ENCODE measurements at regions not wholly inside any gene's neighbourhood (a gene's known extent, or its start where the extent isn't known, plus 50 kb on each side); places are given as distances from the start of the nearest gene placed in this dataset.

DNA sequence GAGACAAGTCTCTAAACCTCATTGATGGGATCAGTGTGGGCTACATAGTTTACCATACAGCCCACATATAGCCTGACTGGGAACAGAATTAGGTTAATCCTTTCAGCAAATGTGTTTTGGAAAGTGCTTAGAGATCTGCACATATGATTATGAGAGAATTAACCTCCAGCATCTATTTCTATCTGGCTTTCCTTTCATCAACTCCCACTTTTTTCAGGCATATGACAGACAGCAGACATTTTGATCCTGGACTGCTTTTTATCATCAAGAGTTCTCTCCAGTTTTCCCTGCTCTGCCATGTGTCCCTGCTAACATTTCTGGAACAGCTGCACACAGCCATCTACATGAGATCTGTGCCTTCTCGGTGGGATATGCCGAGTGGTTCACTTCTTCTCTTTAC is 139.5 kb upstream of the LRP1B start:
- Mint-ChIP-seq H3K9me3 (ENCODE audit: unreplicated experiment) (no peaks in the 10 kb centered on the region), H3K27me3 (ENCODE audit: unreplicated experiment) (peaks cover 3% of the 10 kb centered on the region), H3K4me3 (ENCODE audit: unreplicated experiment) (no peak overlapping the region), H3K27ac (ENCODE audit: unreplicated experiment) (no peak overlapping the region), H3K36me3 (ENCODE audit: low read depth, unreplicated experiment) (no peaks in the 10 kb centered on the region), H3K4me1 (ENCODE audit: unreplicated experiment) (peaks cover 6% of the 10 kb centered on the region)
- no peak for DNase-seq (ENCODE audit: low spot score)
- TF ChIP-seq, protein P1, sequence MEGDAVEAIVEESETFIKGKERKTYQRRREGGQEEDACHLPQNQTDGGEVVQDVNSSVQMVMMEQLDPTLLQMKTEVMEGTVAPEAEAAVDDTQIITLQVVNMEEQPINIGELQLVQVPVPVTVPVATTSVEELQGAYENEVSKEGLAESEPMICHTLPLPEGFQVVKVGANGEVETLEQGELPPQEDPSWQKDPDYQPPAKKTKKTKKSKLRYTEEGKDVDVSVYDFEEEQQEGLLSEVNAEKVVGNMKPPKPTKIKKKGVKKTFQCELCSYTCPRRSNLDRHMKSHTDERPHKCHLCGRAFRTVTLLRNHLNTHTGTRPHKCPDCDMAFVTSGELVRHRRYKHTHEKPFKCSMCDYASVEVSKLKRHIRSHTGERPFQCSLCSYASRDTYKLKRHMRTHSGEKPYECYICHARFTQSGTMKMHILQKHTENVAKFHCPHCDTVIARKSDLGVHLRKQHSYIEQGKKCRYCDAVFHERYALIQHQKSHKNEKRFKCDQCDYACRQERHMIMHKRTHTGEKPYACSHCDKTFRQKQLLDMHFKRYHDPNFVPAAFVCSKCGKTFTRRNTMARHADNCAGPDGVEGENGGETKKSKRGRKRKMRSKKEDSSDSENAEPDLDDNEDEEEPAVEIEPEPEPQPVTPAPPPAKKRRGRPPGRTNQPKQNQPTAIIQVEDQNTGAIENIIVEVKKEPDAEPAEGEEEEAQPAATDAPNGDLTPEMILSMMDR (IDR thresholded peaks at IDR 0.05; ENCODE audit: unreplicated experiment), result no peak

DNA sequence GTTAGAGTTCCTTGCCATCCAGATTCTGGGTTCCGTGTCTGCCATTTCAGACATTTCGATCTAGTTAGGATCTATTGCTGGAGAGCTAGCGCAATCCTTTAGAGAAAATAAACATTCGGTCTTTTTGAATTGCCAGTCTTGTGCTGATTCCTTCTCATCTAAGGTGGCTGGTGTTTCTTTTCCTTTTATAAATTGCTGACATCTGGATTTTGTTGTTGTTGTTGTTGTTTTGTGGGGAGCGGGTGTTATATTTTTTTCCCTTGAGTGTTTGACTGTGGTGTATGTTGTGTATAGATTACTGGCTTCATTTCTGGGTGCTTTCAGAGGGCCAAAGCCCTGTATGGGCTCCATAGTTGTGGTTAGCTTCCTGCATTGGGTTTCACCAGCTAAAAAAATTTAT is 128.5 kb upstream of the LRP1B start:
- DNase-seq (ENCODE audit: low spot score), result no peak
- H3K36me3 Mint-ChIP-seq (ENCODE audit: low read depth, unreplicated experiment), result no peaks in the 10 kb centered on the region
- no peaks in the 10 kb centered on the region for H3K9me3 Mint-ChIP-seq (ENCODE audit: unreplicated experiment)
- H3K27ac Mint-ChIP-seq (ENCODE audit: unreplicated experiment), result no peak overlapping the region
- H3K4me3 Mint-ChIP-seq (ENCODE audit: unreplicated experiment), result no peak overlapping the region
- H3K27me3 Mint-ChIP-seq (ENCODE audit: unreplicated experiment), result no peaks in the 10 kb centered on the region
- TF ChIP-seq, protein P1 (IDR thresholded peaks at IDR 0.05; ENCODE audit: unreplicated experiment), result no peak
- peaks cover 2% of the 10 kb centered on the region for H3K4me1 Mint-ChIP-seq (ENCODE audit: unreplicated experiment)

DNA sequence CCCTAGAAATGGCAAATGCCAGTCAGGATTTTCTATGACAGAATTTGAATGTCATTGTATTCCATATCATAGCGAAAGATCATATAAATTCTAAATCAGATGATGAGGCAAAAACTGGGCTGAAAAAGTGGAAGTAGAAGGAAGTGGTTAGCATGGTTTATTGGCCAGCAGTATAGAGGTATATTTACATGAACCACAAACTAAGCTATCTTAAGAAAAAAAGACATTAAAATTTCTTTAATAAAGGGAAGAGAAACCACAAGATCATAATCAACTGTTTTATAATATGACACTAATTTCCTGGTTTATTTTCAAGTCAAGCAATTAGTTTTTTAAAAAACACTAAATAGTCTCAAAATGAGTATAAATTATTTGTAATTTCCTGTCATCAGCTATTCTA is 123.2 kb upstream of the LRP1B start:
- Mint-ChIP-seq H3K9me3 (ENCODE audit: unreplicated experiment) (no peaks in the 10 kb centered on the region), H3K27ac (ENCODE audit: unreplicated experiment) (no peak overlapping the region), H3K4me1 (ENCODE audit: unreplicated experiment) (peaks cover 6% of the 10 kb centered on the region), H3K4me3 (ENCODE audit: unreplicated experiment) (no peak overlapping the region), H3K36me3 (ENCODE audit: low read depth, unreplicated experiment) (no peaks in the 10 kb centered on the region), H3K27me3 (ENCODE audit: unreplicated experiment) (no peaks in the 10 kb centered on the region)
- TF ChIP-seq, protein P1 (IDR thresholded peaks at IDR 0.05; ENCODE audit: unreplicated experiment), result no peak
- DNase-seq (ENCODE audit: low spot score), result no peak

DNA sequence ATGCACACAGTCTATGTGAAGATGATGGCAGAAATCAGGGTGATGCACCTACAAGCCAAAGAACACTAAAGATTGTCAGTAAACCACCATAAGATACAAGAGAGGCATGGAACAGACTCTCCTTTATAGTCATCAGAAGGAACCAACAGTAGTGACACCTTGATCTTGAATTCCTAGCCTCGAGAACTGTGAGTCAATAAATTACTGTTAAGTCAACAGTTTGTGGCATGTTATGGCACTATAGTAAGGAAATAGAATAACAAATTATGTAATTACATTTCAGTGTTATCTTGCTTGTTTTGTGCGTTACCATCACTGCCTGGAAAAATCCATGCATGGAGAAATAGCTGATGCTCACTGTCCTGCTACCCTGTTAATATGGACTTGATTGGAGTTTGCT is 110.2 kb upstream of the LRP1B start:
- TF ChIP-seq, protein P1 (IDR thresholded peaks at IDR 0.05; ENCODE audit: unreplicated experiment), result no peak
- Mint-ChIP-seq H3K4me3 (ENCODE audit: unreplicated experiment) (no peak overlapping the region), H3K27ac (ENCODE audit: unreplicated experiment) (no peak overlapping the region)

DNA sequence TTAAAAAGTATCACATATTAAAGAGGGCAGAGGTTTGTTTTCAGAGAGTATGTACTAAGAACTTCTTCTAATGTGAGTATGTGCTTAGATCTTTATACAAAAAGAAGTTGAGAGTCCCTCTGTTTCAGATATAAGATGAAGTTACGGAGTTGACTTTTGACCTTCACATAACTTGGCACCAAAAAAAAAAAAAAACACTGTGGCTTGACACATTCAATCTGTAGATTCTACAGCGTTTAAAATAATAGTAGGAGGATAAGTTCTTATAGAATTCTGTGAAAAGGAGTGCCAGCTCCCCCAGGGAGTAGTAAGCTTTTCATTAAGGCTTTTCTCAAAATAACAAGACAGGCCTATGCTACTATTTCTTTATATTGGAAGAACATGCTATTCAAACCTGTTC is 105.4 kb upstream of the LRP1B start:
- H3K27ac Mint-ChIP-seq (ENCODE audit: unreplicated experiment), result no peak overlapping the region
- no peaks in the 10 kb centered on the region for H3K27me3 Mint-ChIP-seq (ENCODE audit: unreplicated experiment)
- no peaks in the 10 kb centered on the region for H3K36me3 Mint-ChIP-seq (ENCODE audit: low read depth, unreplicated experiment)
- TF ChIP-seq, protein P1 (IDR thresholded peaks at IDR 0.05; ENCODE audit: unreplicated experiment), result no peak
- H3K4me3 Mint-ChIP-seq (ENCODE audit: unreplicated experiment), result no peak overlapping the region
- DNase-seq (ENCODE audit: low spot score), result no peak
- H3K4me1 Mint-ChIP-seq (ENCODE audit: unreplicated experiment), result no peaks in the 10 kb centered on the region
- no peaks in the 10 kb centered on the region for H3K9me3 Mint-ChIP-seq (ENCODE audit: unreplicated experiment)

More for the DNA sequence above, 110.2 kb upstream of the LRP1B start:
- Mint-ChIP-seq H3K4me1 (ENCODE audit: unreplicated experiment) (no peaks in the 10 kb centered on the region), H3K27me3 (ENCODE audit: unreplicated experiment) (no peaks in the 10 kb centered on the region), H3K9me3 (ENCODE audit: unreplicated experiment) (no peaks in the 10 kb centered on the region), H3K36me3 (ENCODE audit: low read depth, unreplicated experiment) (no peaks in the 10 kb centered on the region)
- no peak for DNase-seq (ENCODE audit: low spot score)

Measured in endothelial cell (in vitro differentiated cells).